Left lung (tissue), 4 donors: ENCODE measurements at regions not wholly inside any gene's neighbourhood (a gene's known extent, or its start where the extent isn't known, plus 50 kb on each side); places are given as distances from the start of the nearest gene placed in this dataset.

Experiments
- ATAC-seq: fragments of 200-7000 bp; cut with Tn5 transposase; one replicate; pipeline ENCODE4 v1.9.1; 2020; ENCODE audit warnings: moderate library complexity
- DNase-seq, 4 donors: peaks; one replicate each; pipeline ENCODE4 v3.0.0-alpha.2; 2013 to 2020
- H3K27ac ChIP-seq, 2 donors: fragments of 200-600 bp; sonication (generic) in 1 of 2; one replicate each; pipeline versions ENCODE4 v1.5.0 to v1.8.0; 2020 to 2021
- H3K27me3 ChIP-seq, 2 donors: fragments of 200-600 bp; sonication (generic) in 1 of 2; one replicate each; pipeline versions ENCODE4 v1.5.0 to v1.8.0; 2020 to 2021
- H3K36me3 ChIP-seq, 2 donors: fragments of 200-600 bp; sonication (generic) in 1 of 2; one replicate each; pipeline versions ENCODE4 v1.5.0 to v1.8.0; 2020 to 2021
- H3K4me1 ChIP-seq, 2 donors: fragments of 200-600 bp; one replicate each; pipeline ENCODE4 v1.8.0; 2021
- H3K4me3 ChIP-seq, 2 donors: fragments of 200-600 bp; sonication (generic) in 1 of 2; one replicate each; pipeline versions ENCODE4 v1.5.0 to v1.8.0; 2020 to 2021; ENCODE audit warnings: mild to moderate bottlenecking in 1 of 2
- H3K9me3 ChIP-seq, 2 donors: fragments of 200-600 bp; sonication (generic) in 1 of 2; one replicate each; pipeline versions ENCODE4 v1.5.0 to v1.8.0; 2020 to 2021
- CTCF ChIP-seq, 2 donors: fragments of 200-600 bp; sonication (generic) in 1 of 2; IDR thresholded peaks; one replicate each; pipeline versions ENCODE4 v1.5.0 to v1.8.0; 2021; ENCODE audit warnings: antibody characterized with exemption in 2 of 2
- intact Hi-C, 2 donors: fragments of 100-400 bp; cut with DNase I; formaldehyde crosslinking; loops; one replicate each; pipeline versions ENCODE4 v1.11.2 to v1.14.2; 2022
- donor health status: DM: no; HTN: yes; CAD: no.
- donor health status: DM: no; HTN: no; CAD: no.

GRCh38 chr2:64336171-64336570, 117.8 kb upstream of the LGALSL start:
- H3K4me3 ChIP-seq: no peak overlapping the region

GRCh38 chr2:64337314-64337713, 116.6 kb upstream of the LGALSL start:
- Histone ChIP-seq H3K27ac (no peak overlapping the region), H3K9me3 (no peaks in the 10 kb centered on the region), H3K4me3 (no peak overlapping the region), H3K36me3 (no peaks in the 10 kb centered on the region), H3K4me1 (no peaks in the 10 kb centered on the region), H3K27me3 (no peaks in the 10 kb centered on the region)
- ATAC-seq (no peak), DNase-seq (no peak)
- intact Hi-C loops: loop anchor here in 1 of 2 donors (10.0 kb wide), 1 partner anchor 527 kb away; no protein-coding TSS in a partner anchor
- TF ChIP-seq CTCF (IDR thresholded peaks at IDR 0.05): no peak

More at GRCh38 chr2:64336171-64336570, 117.8 kb upstream of the LGALSL start:
- no peaks in the 10 kb centered on the region for H3K27me3 ChIP-seq
- intact Hi-C loops: loop anchor here in 1 of 2 donors (10.0 kb wide), 1 partner anchor 529 kb away; no protein-coding TSS in a partner anchor
- ATAC-seq: no peak
- no peak overlapping the region for H3K27ac ChIP-seq
- no peaks in the 10 kb centered on the region for H3K36me3 ChIP-seq
- no peak for DNase-seq
- no peaks in the 10 kb centered on the region for H3K9me3 ChIP-seq
- peaks cover 0 to 7% of the 10 kb centered on the region in 2 donors for H3K4me1 ChIP-seq
- TF ChIP-seq CTCF (IDR thresholded peaks at IDR 0.05): no peak

GRCh38 chr2:64338108-64338507, 115.9 kb upstream of the LGALSL start:
- Histone ChIP-seq H3K9me3 (no peaks in the 10 kb centered on the region), H3K36me3 (no peaks in the 10 kb centered on the region), H3K4me1 (no peaks in the 10 kb centered on the region), H3K4me3 (no peak overlapping the region), H3K27me3 (no peaks in the 10 kb centered on the region), H3K27ac (no peak overlapping the region)
- DNase-seq (peak in 1 of 4 donors; percentile 48), ATAC-seq (peak; percentile 52)
- intact Hi-C loops: loop anchor here in 1 of 2 donors (10.0 kb wide), 1 partner anchor 527 kb away; no protein-coding TSS in a partner anchor
- no peak for TF ChIP-seq CTCF (IDR thresholded peaks at IDR 0.05)

DNA sequence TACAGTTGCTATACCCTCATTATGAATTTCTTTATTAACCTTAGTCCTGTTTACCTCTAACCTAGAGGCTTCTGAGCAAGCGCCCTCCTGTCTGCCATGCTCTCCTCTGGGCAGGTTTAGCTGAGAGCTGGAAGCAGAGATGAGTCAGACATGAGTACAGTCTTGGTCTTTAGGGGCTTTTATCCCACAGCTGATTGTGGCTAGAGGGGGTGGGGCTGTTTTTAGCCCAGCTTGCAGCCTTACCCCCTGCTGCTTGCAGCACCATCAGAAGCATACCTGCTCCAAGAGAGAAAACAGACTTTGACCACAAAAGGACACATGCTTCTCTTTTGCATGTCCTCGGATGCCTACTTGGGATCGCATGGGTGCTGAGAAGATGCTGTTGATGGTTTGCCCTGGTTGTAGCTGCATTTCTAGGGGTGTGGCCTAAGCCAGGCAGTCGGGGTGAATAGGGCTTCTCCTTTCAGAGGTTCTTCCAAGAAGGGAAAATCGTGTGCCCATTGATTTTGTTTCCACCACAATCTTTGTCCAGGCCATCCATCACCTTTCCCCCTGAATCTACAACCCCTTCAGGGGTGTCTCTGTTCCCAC, 115.0 kb upstream of the LGALSL start:
- ATAC-seq: no peak

More for the DNA sequence above, 115.0 kb upstream of the LGALSL start:
- no peaks in the 10 kb centered on the region for H3K9me3 ChIP-seq
- no peaks in the 10 kb centered on the region for H3K4me1 ChIP-seq
- no peak for DNase-seq
- intact Hi-C loops: loop anchor here in 1 of 2 donors (10.0 kb wide), 1 partner anchor 526 kb away; no protein-coding TSS in a partner anchor
- no peak overlapping the region for H3K4me3 ChIP-seq
- no peaks in the 10 kb centered on the region for H3K27me3 ChIP-seq
- no peak overlapping the region for H3K27ac ChIP-seq
- no peaks in the 10 kb centered on the region for H3K36me3 ChIP-seq
- no peak for TF ChIP-seq CTCF (IDR thresholded peaks at IDR 0.05)
